Astrocyte (in vitro differentiated cells and primary cell): ENCODE measurements at regions not wholly inside any gene's neighbourhood (a gene's known extent, or its start where the extent isn't known, plus 50 kb on each side); places are given as distances from the start of the nearest gene placed in this dataset.

ENCODE experiments used
- DNase-seq: peaks from one replicate; pipeline ENCODE4 v3.0.0-alpha.2; 2010; ENCODE audit warnings: low read depth
- FAIRE-seq: peaks from 2 replicates; lab custom pipeline; 2011; peaks lifted over from hg19 to GRCh38; lab: Jason Lieb, UNC
- H2AFZ ChIP-seq: 2 replicates; pipeline ENCODE4 v1.6.0; 2012; ENCODE audit warnings: low read depth, low read length, inconsistent platforms
- H3K27ac ChIP-seq: 2 replicates; pipeline ENCODE4 v1.5.1; 2011; ENCODE audit warnings: low read depth, low read length, inconsistent platforms
- H3K27me3 ChIP-seq: 2 replicates; pipeline ENCODE4 v1.6.0; 2011; ENCODE audit warnings: low read length, inconsistent platforms; ENCODE audit not compliant: insufficient read depth
- H3K36me3 ChIP-seq: 2 replicates; pipeline ENCODE4 v1.5.1; 2011; ENCODE audit warnings: low read length, inconsistent platforms; ENCODE audit not compliant: insufficient read depth
- H3K4me1 ChIP-seq: 2 replicates; pipeline ENCODE4 v1.5.1; 2011; ENCODE audit warnings: low read length, inconsistent platforms; ENCODE audit not compliant: insufficient read depth
- H3K4me2 ChIP-seq: 2 replicates; pipeline ENCODE4 v1.6.0; 2012; ENCODE audit warnings: low read length, inconsistent platforms
- H3K4me3 ChIP-seq: 2 replicates; pipeline ENCODE4 v1.5.1; 2011; ENCODE audit warnings: low read depth, mild to moderate bottlenecking, low read length, inconsistent platforms; ENCODE audit not compliant: insufficient read depth
- H3K79me2 ChIP-seq: 2 replicates; pipeline ENCODE4 v1.6.0; 2012; ENCODE audit warnings: mild to moderate bottlenecking, low read length, inconsistent platforms; ENCODE audit not compliant: insufficient read depth
- H3K9ac ChIP-seq: 2 replicates; pipeline ENCODE4 v1.6.0; 2012; ENCODE audit warnings: mild to moderate bottlenecking, low read length, inconsistent platforms
- H3K9me3 ChIP-seq: 2 replicates; pipeline ENCODE4 v1.5.1; 2012; ENCODE audit warnings: low read depth, mild to moderate bottlenecking, low read length, inconsistent platforms; ENCODE audit not compliant: insufficient read depth
- H4K20me1 ChIP-seq: 2 replicates; pipeline ENCODE4 v1.6.0; 2012; ENCODE audit warnings: low read length, inconsistent platforms; ENCODE audit not compliant: insufficient read depth
- H3K27ac Mint-ChIP-seq: one replicate; pipeline ENCODE4 v1.8.0; 2021; ENCODE audit warnings: mild to moderate bottlenecking, mixed read lengths; ENCODE audit not compliant: unreplicated experiment
- H3K27me3 Mint-ChIP-seq: one replicate; pipeline ENCODE4 v1.8.0; 2021; ENCODE audit warnings: low read depth, mixed read lengths; ENCODE audit not compliant: unreplicated experiment
- H3K36me3 Mint-ChIP-seq: one replicate; pipeline ENCODE4 v1.8.0; 2021; ENCODE audit warnings: low read depth, mixed read lengths; ENCODE audit not compliant: unreplicated experiment
- H3K4me1 Mint-ChIP-seq: one replicate; pipeline ENCODE4 v1.8.0; 2021; ENCODE audit warnings: low read depth, mixed read lengths; ENCODE audit not compliant: unreplicated experiment
- H3K4me3 Mint-ChIP-seq: one replicate; pipeline ENCODE4 v1.8.0; 2021; ENCODE audit warnings: mild to moderate bottlenecking, moderate library complexity, mixed read lengths; ENCODE audit not compliant: unreplicated experiment
- H3K9me3 Mint-ChIP-seq: one replicate; pipeline ENCODE4 v1.8.0; 2021; ENCODE audit warnings: mild to moderate bottlenecking, mixed read lengths; ENCODE audit not compliant: unreplicated experiment
- EZH2 ChIP-seq: IDR thresholded peaks from 2 replicates; pipeline ENCODE4 v1.6.1; 2012; ENCODE audit warnings: mild to moderate bottlenecking, low read length, inconsistent platforms; ENCODE audit not compliant: insufficient read depth
- TF ChIP-seq, protein P1 (sequence below): IDR thresholded peaks from 2 replicates; pipeline ENCODE4 v1.5.1; 2011; ENCODE audit warnings: low read depth, mild to moderate bottlenecking, inconsistent platforms, low read length, moderate library complexity; ENCODE audit not compliant: insufficient read depth

DNA sequence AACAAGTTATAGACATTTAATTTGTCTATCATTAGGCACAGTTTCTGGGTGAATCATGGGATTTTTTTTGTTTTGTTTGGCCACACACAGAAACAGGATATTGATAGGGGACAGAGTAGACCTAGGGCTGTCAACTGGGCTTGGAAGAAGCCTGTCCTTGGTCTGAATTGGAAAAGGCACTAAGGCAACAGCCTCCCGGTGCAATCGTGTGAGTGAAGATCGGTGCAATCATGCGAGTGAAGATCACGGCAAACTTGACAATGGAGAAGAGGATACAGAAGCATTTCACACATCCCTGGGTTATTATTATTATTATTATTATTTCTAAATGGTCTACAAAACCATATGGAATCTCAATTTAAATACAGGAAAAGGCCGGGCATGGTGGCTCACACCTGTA is 94.5 kb downstream of the ACKR3 start:
- peaks cover 10% of the 10 kb centered on the region for H3K36me3 Mint-ChIP-seq
- Histone ChIP-seq H4K20me1 (no peaks in the 10 kb centered on the region), H3K4me2 (peak overlapping the region; percentile 76), H3K79me2 (no peaks in the 10 kb centered on the region), H2AFZ (no peak overlapping the region), H3K9me3 (peaks cover 3% of the 10 kb centered on the region), H3K27ac (peak overlapping the region; percentile 84), H3K4me3 (no peak overlapping the region), H3K36me3 (no peaks in the 10 kb centered on the region), H3K27me3 (no peaks in the 10 kb centered on the region), H3K4me1 (peaks cover 55% of the 10 kb centered on the region), H3K9ac (peak overlapping the region; percentile 70)
- H3K27me3 Mint-ChIP-seq = no peaks in the 10 kb centered on the region
- H3K9me3 Mint-ChIP-seq = peaks cover 20% of the 10 kb centered on the region
- no peak overlapping the region for H3K27ac Mint-ChIP-seq
- H3K4me3 Mint-ChIP-seq = no peak overlapping the region
- FAIRE-seq = no peak
- no peak for DNase-seq
- TF ChIP-seq, protein P1, sequence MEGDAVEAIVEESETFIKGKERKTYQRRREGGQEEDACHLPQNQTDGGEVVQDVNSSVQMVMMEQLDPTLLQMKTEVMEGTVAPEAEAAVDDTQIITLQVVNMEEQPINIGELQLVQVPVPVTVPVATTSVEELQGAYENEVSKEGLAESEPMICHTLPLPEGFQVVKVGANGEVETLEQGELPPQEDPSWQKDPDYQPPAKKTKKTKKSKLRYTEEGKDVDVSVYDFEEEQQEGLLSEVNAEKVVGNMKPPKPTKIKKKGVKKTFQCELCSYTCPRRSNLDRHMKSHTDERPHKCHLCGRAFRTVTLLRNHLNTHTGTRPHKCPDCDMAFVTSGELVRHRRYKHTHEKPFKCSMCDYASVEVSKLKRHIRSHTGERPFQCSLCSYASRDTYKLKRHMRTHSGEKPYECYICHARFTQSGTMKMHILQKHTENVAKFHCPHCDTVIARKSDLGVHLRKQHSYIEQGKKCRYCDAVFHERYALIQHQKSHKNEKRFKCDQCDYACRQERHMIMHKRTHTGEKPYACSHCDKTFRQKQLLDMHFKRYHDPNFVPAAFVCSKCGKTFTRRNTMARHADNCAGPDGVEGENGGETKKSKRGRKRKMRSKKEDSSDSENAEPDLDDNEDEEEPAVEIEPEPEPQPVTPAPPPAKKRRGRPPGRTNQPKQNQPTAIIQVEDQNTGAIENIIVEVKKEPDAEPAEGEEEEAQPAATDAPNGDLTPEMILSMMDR = no peak
- TF ChIP-seq EZH2 = no peak
- H3K4me1 Mint-ChIP-seq = peaks cover 50% of the 10 kb centered on the region

DNA sequence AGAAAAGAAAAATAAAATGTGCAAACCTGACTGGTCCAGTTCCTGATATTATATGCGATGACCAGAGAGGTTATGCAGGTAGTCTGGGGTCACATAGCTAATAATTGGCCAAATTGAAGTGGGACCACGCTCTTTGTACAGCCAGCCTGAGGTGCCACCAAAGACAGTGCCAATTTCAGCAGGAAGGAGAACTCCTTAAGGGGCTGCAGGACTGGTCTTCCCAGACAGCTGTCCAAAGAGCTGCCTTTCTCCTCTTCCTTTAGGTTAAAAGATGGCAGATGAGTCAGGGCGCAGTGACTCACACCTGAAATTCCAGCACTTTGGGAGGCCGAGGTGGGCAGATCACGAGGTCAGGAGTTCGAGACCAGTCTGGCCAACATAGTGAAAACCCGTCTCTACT is 95.5 kb downstream of the ACKR3 start:
- peaks cover 8% of the 10 kb centered on the region for H3K9me3 ChIP-seq

DNA sequence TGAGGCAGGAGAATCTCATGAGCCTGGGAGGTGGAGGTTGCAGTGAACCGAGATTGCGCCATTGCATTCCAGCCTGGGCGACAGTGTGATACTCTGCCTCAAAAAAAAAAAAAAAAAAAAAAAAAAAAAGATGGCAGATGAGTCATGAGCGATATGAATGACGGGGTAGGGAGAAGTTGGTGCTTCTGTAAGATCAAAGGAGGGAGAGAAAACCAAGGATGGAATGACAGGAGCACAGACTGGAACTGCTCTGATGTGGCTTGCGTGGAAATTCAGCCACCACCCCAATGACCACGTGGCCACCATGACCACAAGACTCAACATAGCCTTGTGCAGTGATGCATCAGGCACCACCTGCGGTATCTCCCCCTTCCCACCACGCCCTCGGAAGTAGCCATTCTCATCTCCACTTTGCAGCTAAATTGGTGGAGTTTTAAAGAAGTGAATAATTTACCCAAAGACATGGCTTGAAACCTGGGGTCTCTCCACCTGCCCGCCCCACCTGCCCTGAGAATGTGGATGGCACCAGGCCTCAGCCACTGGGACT is 96.0 kb downstream of the ACKR3 start:
- no peaks in the 10 kb centered on the region for H3K36me3 ChIP-seq
- peaks cover 36% of the 10 kb centered on the region for H3K4me1 Mint-ChIP-seq
- DNase-seq (peak; percentile 42), FAIRE-seq (no peak)
- no peak overlapping the region for H3K27ac Mint-ChIP-seq
- H3K9me3 ChIP-seq = peaks cover 8% of the 10 kb centered on the region
- peaks cover 10% of the 10 kb centered on the region for H3K36me3 Mint-ChIP-seq
- no peaks in the 10 kb centered on the region for H3K27me3 Mint-ChIP-seq
- H3K4me3 Mint-ChIP-seq = no peak overlapping the region
- H3K27ac ChIP-seq = no peak overlapping the region
- H3K9me3 Mint-ChIP-seq = peaks cover 31% of the 10 kb centered on the region
- no peaks in the 10 kb centered on the region for H4K20me1 ChIP-seq
- H3K4me1 ChIP-seq = peaks cover 43% of the 10 kb centered on the region
- TF ChIP-seq EZH2 = no peak
- TF ChIP-seq, protein P1 = no peak
- H3K79me2 ChIP-seq = no peaks in the 10 kb centered on the region
- no peak overlapping the region for H3K9ac ChIP-seq
- H3K4me2 ChIP-seq = no peak overlapping the region
- no peaks in the 10 kb centered on the region for H3K27me3 ChIP-seq
- H3K4me3 ChIP-seq = no peak overlapping the region
- H2AFZ ChIP-seq = no peak overlapping the region

More for the DNA sequence above, 95.5 kb downstream of the ACKR3 start:
- Histone ChIP-seq H3K4me3 (no peak overlapping the region), H4K20me1 (no peaks in the 10 kb centered on the region), H3K9ac (peak overlapping the region; percentile 12), H3K27ac (peak overlapping the region; percentile 34), H3K79me2 (no peaks in the 10 kb centered on the region), H3K36me3 (no peaks in the 10 kb centered on the region), H3K27me3 (no peaks in the 10 kb centered on the region), H2AFZ (no peak overlapping the region), H3K4me1 (peaks cover 48% of the 10 kb centered on the region), H3K4me2 (no peak overlapping the region)
- Mint-ChIP-seq H3K36me3 (peaks cover 10% of the 10 kb centered on the region), H3K9me3 (peaks cover 28% of the 10 kb centered on the region), H3K27ac (no peak overlapping the region), H3K4me1 (peaks cover 42% of the 10 kb centered on the region), H3K4me3 (no peak overlapping the region), H3K27me3 (no peaks in the 10 kb centered on the region)
- FAIRE-seq (no peak), DNase-seq (no peak)
- TF ChIP-seq EZH2 = no peak
- TF ChIP-seq, protein P1 = no peak
